WTC11 (cell line): ENCODE measurements at regions not wholly inside any gene's neighbourhood (a gene's known extent, or its start where the extent isn't known, plus 50 kb on each side); places are given as distances from the start of the nearest gene placed in this dataset.

ENCODE experiments used
- ATAC-seq: fragments of 200-7000 bp; cut with Tn5 transposase; 2 replicates; pipeline ENCODE4 v1.10.0; 2021; ENCODE audit warnings: mild to moderate bottlenecking, moderate library complexity
- CTCF ChIA-PET: fragments of 300-600 bp; sonication (Branson Sonifier 250); formaldehyde crosslinking; loops from one replicate; lab custom pipeline; 2021; ENCODE audit warnings: antibody characterized with exemption; lab: Charles Lee
- POLR2A ChIA-PET: fragments of 350-600 bp; sonication (Branson Sonifier 250); formaldehyde crosslinking; loops from one replicate; lab custom pipeline; 2021; ENCODE audit warnings: antibody characterized with exemption; lab: Charles Lee
- DNase-seq: peaks from one replicate; pipeline ENCODE4 v3.0.0; 2021; ENCODE audit warnings: low spot score
- H3K27ac Mint-ChIP-seq: 2 replicates; pipeline ENCODE4 v1.8.0; 2021; ENCODE audit warnings: mixed read lengths
- H3K27me3 Mint-ChIP-seq: 2 replicates; pipeline ENCODE4 v1.8.0; 2021; ENCODE audit warnings: low read depth, mild to moderate bottlenecking, moderate library complexity, mixed read lengths
- H3K36me3 Mint-ChIP-seq: 2 replicates; pipeline ENCODE4 v1.8.0; 2021; ENCODE audit warnings: mixed read lengths
- H3K4me1 Mint-ChIP-seq: 2 replicates; pipeline ENCODE4 v1.8.0; 2022; ENCODE audit warnings: mixed read lengths
- H3K4me3 Mint-ChIP-seq: 2 replicates; pipeline ENCODE4 v1.8.0; 2021; ENCODE audit warnings: mild to moderate bottlenecking, moderate library complexity, mixed read lengths
- H3K9me3 Mint-ChIP-seq: 2 replicates; pipeline ENCODE4 v1.8.0; 2021; ENCODE audit warnings: mixed read lengths
- CREM ChIP-seq: sonication (generic); formaldehyde crosslinking; IDR thresholded peaks from 2 replicates; pipeline ENCODE4 v1.8.1; 2022; ENCODE audit warnings: mild to moderate bottlenecking, missing genetic modification reagents, moderate library complexity
- ELF4 ChIP-seq: sonication (generic); formaldehyde crosslinking; IDR thresholded peaks from 2 replicates; pipeline ENCODE4 v1.8.1; 2022; ENCODE audit warnings: low read depth, mild to moderate bottlenecking, moderate library complexity, missing genetic modification reagents
- GABPB1 ChIP-seq: sonication (generic); formaldehyde crosslinking; IDR thresholded peaks from 2 replicates; pipeline ENCODE4 v1.8.1; 2023; ENCODE audit warnings: mild to moderate bottlenecking, missing genetic modification reagents
- NFE2L1 ChIP-seq: sonication (generic); formaldehyde crosslinking; IDR thresholded peaks from 2 replicates; pipeline ENCODE4 v1.8.1; 2023; ENCODE audit warnings: missing genetic modification reagents
- NFYB ChIP-seq: sonication (generic); formaldehyde crosslinking; conservative IDR thresholded peaks from 2 replicates; pipeline ENCODE4 v1.8.0; 2022; ENCODE audit warnings: low read depth, missing genetic modification reagents
- SMAD3 ChIP-seq: sonication (generic); formaldehyde crosslinking; IDR thresholded peaks from 2 replicates; pipeline ENCODE4 v1.8.0; 2022; ENCODE audit warnings: missing genetic modification reagents, mild to moderate bottlenecking, borderline replicate concordance
- SMAD4 ChIP-seq: sonication (generic); formaldehyde crosslinking; IDR thresholded peaks from 2 replicates; pipeline ENCODE4 v1.8.0; 2022; ENCODE audit warnings: mild to moderate bottlenecking, missing genetic modification reagents
- SOX15 ChIP-seq: fragments of 250-450 bp; sonication (Bioruptor Pico); IDR thresholded peaks from 2 replicates; pipeline ENCODE4 v1.9.0; 2021; ENCODE audit warnings: mild to moderate bottlenecking
- SP1 ChIP-seq: sonication (generic); formaldehyde crosslinking; conservative IDR thresholded peaks from 2 replicates; pipeline ENCODE4 v1.8.1; 2022; ENCODE audit warnings: missing genetic modification reagents
- TCF7 ChIP-seq: sonication (generic); formaldehyde crosslinking; IDR thresholded peaks from 2 replicates; pipeline ENCODE4 v1.8.0; 2022; ENCODE audit warnings: mild to moderate bottlenecking, low read depth, missing genetic modification reagents, moderate library complexity
- TEAD4 ChIP-seq: sonication (generic); formaldehyde crosslinking; IDR thresholded peaks from 2 replicates; pipeline ENCODE4 v1.8.0; 2022; ENCODE audit warnings: mild to moderate bottlenecking, missing genetic modification reagents
- ZNF423 ChIP-seq: fragments of 250-450 bp; sonication (Bioruptor Pico); IDR thresholded peaks from 2 replicates; pipeline ENCODE4 v2.1.2; 2022; ENCODE audit warnings: mild to moderate bottlenecking, moderate library complexity
- TF ChIP-seq, protein P1 (sequence below): sonication (generic); formaldehyde crosslinking; IDR thresholded peaks from 2 replicates; pipeline ENCODE4 v1.8.1; 2023; ENCODE audit warnings: mild to moderate bottlenecking, missing genetic modification reagents
- TF ChIP-seq, protein P2 (sequence below): fragments of 250-450 bp; sonication (Bioruptor Pico); IDR thresholded peaks from 2 replicates; pipeline ENCODE4 v2.1.2; 2022; ENCODE audit warnings: mild to moderate bottlenecking, moderate library complexity
- TF ChIP-seq, protein P3 (sequence below): sonication (generic); formaldehyde crosslinking; IDR thresholded peaks from 2 replicates; pipeline ENCODE4 v1.8.1; 2022; ENCODE audit warnings: missing genetic modification reagents, borderline replicate concordance
- TF ChIP-seq, protein P4 (sequence below): sonication (generic); formaldehyde crosslinking; IDR thresholded peaks from 2 replicates; pipeline ENCODE4 v1.8.1; 2023; ENCODE audit warnings: mild to moderate bottlenecking, missing genetic modification reagents, moderate library complexity
- TF ChIP-seq, protein P5 (sequence below): sonication (generic); formaldehyde crosslinking; IDR thresholded peaks from 2 replicates; pipeline ENCODE4 v1.8.1; 2022; ENCODE audit warnings: mild to moderate bottlenecking, missing genetic modification reagents, moderate library complexity, borderline replicate concordance
- TF ChIP-seq, protein P6 (sequence below): sonication (generic); formaldehyde crosslinking; conservative IDR thresholded peaks from 2 replicates; pipeline ENCODE4 v1.8.1; 2023; ENCODE audit warnings: mild to moderate bottlenecking, low read depth, missing genetic modification reagents, moderate library complexity
- TF ChIP-seq, protein P7 (sequence below): sonication (generic); formaldehyde crosslinking; IDR thresholded peaks from 2 replicates; pipeline ENCODE4 v1.8.0; 2022; ENCODE audit warnings: mild to moderate bottlenecking, missing genetic modification reagents
- TF ChIP-seq, protein P8 (sequence below): sonication (generic); formaldehyde crosslinking; IDR thresholded peaks from 2 replicates; pipeline ENCODE4 v1.8.0; 2022; ENCODE audit warnings: mild to moderate bottlenecking, missing genetic modification reagents

DNA sequence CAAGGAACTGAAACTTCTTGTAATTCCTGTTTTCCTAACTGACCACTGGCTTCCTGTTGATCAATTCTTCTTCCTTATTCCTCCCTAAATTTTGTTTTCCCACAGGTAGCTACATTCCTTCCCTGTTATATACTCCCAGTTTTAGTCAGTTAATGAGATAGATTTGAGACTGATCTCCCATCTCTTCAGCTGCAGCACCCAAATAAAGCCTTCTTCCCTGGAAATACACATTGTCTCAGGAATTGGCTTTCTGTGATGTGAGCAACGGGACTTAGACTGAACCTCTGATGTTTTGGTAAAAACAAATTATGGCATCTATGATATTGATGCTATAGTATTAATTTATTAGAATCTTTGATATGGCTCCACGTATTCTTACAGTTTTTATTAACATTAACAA lies 617.3 kb upstream of the ST8SIA4 start:
- POLR2A ChIA-PET = no interaction called here
- H3K36me3 Mint-ChIP-seq = peaks cover 21% of the 10 kb centered on the region
- H3K27ac Mint-ChIP-seq = no peak overlapping the region

More for the DNA sequence above, 617.3 kb upstream of the ST8SIA4 start:
- Mint-ChIP-seq H3K9me3 (peaks cover 36% of the 10 kb centered on the region), H3K4me1 (no peaks in the 10 kb centered on the region), H3K27me3 (no peaks in the 10 kb centered on the region), H3K4me3 (no peak overlapping the region)
- CTCF ChIA-PET = no interaction called here
- TF ChIP-seq SP1 (CRISPR knock-in tag) (no peak), SMAD4 (CRISPR knock-in tag) (no peak), SMAD3 (CRISPR knock-in tag) (no peak), SOX15 (CRISPR knock-in tag) (no peak), ELF4 (CRISPR knock-in tag) (no peak), TEAD4 (CRISPR knock-in tag) (no peak), NFYB (CRISPR knock-in tag) (no peak), TCF7 (CRISPR knock-in tag) (no peak), ZNF423 (CRISPR knock-in tag) (no peak), GABPB1 (no peak), NFE2L1 (CRISPR knock-in tag) (no peak), CREM (CRISPR knock-in tag) (no peak)
- TF ChIP-seq, protein P1, sequence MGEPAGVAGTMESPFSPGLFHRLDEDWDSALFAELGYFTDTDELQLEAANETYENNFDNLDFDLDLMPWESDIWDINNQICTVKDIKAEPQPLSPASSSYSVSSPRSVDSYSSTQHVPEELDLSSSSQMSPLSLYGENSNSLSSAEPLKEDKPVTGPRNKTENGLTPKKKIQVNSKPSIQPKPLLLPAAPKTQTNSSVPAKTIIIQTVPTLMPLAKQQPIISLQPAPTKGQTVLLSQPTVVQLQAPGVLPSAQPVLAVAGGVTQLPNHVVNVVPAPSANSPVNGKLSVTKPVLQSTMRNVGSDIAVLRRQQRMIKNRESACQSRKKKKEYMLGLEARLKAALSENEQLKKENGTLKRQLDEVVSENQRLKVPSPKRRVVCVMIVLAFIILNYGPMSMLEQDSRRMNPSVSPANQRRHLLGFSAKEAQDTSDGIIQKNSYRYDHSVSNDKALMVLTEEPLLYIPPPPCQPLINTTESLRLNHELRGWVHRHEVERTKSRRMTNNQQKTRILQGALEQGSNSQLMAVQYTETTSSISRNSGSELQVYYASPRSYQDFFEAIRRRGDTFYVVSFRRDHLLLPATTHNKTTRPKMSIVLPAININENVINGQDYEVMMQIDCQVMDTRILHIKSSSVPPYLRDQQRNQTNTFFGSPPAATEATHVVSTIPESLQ (CRISPR knock-in tag) = no peak
- TF ChIP-seq, protein P2, sequence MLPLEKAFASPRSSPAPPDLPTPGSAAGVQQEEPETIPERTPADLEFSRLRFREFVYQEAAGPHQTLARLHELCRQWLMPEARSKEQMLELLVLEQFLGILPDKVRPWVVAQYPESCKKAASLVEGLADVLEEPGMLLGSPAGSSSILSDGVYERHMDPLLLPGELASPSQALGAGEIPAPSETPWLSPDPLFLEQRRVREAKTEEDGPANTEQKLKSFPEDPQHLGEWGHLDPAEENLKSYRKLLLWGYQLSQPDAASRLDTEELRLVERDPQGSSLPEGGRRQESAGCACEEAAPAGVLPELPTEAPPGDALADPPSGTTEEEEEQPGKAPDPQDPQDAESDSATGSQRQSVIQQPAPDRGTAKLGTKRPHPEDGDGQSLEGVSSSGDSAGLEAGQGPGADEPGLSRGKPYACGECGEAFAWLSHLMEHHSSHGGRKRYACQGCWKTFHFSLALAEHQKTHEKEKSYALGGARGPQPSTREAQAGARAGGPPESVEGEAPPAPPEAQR (CRISPR knock-in tag) = no peak
- TF ChIP-seq, protein P3, sequence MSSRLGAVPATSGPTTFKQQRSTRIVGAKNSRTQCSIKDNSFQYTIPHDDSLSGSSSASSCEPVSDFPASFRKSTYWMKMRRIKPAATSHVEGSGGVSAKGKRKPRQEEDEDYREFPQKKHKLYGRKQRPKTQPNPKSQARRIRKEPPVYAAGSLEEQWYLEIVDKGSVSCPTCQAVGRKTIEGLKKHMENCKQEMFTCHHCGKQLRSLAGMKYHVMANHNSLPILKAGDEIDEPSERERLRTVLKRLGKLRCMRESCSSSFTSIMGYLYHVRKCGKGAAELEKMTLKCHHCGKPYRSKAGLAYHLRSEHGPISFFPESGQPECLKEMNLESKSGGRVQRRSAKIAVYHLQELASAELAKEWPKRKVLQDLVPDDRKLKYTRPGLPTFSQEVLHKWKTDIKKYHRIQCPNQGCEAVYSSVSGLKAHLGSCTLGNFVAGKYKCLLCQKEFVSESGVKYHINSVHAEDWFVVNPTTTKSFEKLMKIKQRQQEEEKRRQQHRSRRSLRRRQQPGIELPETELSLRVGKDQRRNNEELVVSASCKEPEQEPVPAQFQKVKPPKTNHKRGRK (CRISPR knock-in tag) = no peak
- TF ChIP-seq, protein P4, sequence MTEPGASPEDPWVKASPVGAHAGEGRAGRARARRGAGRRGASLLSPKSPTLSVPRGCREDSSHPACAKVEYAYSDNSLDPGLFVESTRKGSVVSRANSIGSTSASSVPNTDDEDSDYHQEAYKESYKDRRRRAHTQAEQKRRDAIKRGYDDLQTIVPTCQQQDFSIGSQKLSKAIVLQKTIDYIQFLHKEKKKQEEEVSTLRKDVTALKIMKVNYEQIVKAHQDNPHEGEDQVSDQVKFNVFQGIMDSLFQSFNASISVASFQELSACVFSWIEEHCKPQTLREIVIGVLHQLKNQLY (CRISPR knock-in tag) = no peak
- TF ChIP-seq, protein P5, sequence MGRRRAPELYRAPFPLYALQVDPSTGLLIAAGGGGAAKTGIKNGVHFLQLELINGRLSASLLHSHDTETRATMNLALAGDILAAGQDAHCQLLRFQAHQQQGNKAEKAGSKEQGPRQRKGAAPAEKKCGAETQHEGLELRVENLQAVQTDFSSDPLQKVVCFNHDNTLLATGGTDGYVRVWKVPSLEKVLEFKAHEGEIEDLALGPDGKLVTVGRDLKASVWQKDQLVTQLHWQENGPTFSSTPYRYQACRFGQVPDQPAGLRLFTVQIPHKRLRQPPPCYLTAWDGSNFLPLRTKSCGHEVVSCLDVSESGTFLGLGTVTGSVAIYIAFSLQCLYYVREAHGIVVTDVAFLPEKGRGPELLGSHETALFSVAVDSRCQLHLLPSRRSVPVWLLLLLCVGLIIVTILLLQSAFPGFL (CRISPR knock-in tag) = no peak
- TF ChIP-seq, protein P6, sequence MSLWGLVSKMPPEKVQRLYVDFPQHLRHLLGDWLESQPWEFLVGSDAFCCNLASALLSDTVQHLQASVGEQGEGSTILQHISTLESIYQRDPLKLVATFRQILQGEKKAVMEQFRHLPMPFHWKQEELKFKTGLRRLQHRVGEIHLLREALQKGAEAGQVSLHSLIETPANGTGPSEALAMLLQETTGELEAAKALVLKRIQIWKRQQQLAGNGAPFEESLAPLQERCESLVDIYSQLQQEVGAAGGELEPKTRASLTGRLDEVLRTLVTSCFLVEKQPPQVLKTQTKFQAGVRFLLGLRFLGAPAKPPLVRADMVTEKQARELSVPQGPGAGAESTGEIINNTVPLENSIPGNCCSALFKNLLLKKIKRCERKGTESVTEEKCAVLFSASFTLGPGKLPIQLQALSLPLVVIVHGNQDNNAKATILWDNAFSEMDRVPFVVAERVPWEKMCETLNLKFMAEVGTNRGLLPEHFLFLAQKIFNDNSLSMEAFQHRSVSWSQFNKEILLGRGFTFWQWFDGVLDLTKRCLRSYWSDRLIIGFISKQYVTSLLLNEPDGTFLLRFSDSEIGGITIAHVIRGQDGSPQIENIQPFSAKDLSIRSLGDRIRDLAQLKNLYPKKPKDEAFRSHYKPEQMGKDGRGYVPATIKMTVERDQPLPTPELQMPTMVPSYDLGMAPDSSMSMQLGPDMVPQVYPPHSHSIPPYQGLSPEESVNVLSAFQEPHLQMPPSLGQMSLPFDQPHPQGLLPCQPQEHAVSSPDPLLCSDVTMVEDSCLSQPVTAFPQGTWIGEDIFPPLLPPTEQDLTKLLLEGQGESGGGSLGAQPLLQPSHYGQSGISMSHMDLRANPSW (CRISPR knock-in tag) = no peak
- TF ChIP-seq, protein P7, sequence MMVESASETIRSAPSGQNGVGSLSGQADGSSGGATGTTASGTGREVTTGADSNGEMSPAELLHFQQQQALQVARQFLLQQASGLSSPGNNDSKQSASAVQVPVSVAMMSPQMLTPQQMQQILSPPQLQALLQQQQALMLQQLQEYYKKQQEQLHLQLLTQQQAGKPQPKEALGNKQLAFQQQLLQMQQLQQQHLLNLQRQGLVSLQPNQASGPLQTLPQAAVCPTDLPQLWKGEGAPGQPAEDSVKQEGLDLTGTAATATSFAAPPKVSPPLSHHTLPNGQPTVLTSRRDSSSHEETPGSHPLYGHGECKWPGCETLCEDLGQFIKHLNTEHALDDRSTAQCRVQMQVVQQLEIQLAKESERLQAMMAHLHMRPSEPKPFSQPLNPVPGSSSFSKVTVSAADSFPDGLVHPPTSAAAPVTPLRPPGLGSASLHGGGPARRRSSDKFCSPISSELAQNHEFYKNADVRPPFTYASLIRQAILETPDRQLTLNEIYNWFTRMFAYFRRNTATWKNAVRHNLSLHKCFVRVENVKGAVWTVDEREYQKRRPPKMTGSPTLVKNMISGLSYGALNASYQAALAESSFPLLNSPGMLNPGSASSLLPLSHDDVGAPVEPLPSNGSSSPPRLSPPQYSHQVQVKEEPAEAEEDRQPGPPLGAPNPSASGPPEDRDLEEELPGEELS (CRISPR knock-in tag) = no peak
- TF ChIP-seq, protein P8, sequence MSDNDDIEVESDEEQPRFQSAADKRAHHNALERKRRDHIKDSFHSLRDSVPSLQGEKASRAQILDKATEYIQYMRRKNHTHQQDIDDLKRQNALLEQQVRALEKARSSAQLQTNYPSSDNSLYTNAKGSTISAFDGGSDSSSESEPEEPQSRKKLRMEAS (CRISPR knock-in tag) = no peak
- no peak for ATAC-seq
- no peak for DNase-seq
